ENCODE measurements at regions not wholly inside any gene's neighbourhood (a gene's known extent, or its start where the extent isn't known, plus 50 kb on each side); places are given as distances from the start of the nearest gene placed in this dataset.
A peak's percentile ranks its signal among the peaks of the same experiment; 100 is the strongest.

DNA sequence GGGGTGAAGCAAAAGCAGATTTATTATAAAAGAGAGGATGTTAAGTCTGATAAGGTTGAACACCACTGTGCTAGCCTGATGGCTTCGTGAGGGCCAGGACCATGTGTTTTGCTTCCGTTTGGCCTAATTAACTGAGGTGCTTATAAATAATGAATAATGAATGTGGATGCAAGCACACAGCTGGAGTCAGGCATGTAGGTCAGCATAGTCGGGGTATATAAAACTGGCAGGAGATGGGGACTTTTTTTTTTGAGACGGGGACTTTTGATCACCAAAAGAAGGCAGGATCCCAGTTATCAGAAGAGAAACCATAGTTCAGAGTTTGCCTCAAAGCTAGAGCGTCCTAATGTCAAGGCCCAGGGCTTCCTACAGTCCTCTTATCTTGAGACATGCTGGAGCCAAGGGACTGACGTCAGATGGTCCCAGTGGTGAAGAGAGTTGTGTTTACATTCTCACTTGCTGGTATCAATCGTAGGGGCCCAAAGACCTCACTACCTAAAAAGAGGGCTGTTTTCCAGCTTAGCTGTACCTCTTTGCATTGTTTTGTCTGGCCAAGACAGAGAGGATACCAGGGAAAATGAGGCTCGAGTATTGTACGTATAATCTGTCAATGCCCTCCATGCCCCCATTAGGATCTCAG, 50.4 kb downstream of the RTL9 start:
- no peak for DNase-seq

DNA sequence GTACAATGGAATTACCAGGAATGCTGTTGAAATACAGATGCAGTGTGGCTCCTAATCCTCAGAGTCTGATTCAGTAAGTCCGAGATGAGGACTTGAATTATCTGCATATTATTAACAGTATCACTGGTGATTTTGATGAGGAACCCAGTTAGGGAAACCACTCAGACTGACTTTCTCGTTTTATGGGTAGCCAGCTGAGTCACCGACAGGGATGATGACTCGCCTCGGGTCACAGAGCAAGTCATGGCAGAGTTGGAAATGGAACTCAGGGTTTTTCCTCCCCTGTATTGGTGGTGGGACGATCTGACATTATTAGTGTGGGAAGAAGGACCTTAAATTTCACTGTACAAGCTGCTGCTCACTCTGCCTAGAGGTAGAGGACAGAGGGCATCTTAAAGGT, 51.3 kb downstream of the RTL9 start:
- peak; percentile 59 for DNase-seq

DNA sequence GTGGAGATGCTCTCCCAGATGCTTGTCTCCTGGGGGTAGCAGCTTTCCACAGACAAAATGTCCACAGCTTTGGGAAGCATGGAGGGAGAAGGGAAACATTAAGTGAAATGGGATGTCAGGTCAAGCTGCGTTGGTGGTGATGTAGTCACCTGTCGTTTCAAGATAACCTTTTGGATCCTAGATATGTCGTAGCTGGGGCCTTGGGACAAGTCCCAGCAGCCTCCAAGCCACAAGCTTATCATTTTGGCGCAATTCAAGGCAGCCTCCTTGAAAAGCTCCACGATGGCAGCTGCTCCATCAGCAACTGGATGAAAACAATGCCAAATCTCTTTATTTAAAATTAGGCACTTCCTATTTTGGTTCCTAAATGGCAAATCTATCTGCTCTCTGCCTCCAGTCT, 52.0 kb downstream of the RTL9 start:
- DNase-seq, result no peak

DNA sequence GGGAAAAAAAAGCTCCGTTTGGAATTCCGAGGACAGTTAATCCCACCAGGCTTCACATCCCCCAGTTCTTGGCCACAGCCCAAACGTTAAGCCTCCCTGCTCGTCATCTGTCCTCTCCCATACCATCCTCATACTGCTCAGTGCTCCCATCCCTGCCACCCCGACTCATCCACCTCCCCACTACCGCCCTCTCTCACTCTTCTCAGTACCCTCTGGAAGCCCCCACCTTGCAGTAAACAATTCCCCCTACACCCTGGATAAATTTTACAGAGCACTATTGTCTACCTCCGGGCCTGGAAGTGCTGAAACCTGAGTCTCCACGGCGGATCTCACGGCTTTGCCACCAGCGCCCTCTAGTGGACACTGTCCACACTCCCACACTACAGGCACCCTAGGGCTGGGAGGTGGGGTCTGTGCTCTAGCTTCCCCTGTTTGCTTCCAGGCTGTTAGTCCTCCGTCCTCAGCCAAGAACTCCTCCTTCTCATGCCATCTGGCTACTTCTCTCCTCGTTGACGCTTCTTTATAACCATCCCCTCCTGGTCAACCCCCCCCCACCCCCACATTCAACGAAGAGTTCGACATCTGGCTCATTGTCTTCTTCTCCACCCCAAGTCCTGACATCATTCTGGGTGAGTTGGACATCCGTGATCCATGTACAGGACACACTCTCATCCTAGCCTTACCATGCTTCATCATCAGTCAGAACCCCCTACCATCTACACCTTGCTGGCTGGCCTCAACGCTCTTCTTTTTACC, 54.5 kb downstream of the RTL9 start:
- DNase-seq, result peak; percentile 72

- DNase-seq, result no peak
Observed at GRCh38 chrX:110413727-110414124, 55.1 kb downstream of the RTL9 start.

- DNase-seq, result no peak
Observed at GRCh38 chrX:110414273-110414672, 55.6 kb downstream of the RTL9 start.

DNA sequence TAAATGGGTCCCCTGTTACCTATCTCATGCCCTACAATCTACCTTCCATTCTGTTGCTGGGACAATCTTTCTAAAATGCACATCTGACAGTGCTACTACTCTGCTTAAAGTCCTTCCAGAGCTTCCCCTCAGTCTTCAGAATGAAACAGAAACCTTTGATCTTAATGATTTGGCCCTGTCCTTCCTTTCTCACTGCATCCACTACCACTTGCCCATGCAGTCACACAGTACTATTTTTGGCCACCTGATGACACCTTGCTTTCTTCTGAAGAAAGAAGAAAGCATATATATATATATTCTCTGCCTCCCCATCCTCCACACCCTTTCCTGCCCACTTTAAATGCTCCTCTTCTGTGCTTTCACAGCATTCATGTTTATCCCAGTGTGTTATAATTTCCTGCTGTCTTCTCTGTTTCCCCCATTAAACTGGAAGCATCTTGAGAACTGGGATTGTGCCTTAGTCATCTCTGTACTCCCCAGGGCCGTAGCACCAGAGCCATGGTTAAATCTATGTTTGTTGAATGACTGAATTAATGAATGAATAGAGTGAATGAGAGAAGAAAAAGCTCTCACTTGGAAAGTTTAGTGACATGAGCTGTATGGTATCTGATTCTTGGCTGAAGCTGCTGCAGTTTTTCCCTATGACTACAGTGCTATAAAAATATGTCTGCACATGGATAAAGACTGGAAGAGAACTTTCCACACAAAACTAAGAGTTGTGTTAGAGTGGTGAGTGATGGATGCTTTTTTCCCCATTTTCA, 56.2 kb downstream of the RTL9 start:
- DNase-seq, result peak; percentile 82

GRCh38 chrX:110415440-110416170, 57.0 kb downstream of the RTL9 start:
- peak; percentile 62 for DNase-seq

- DNase-seq, result no peak
Observed at GRCh38 chrX:110417128-110417527, 58.5 kb downstream of the RTL9 start.

- DNase-seq, result peak; percentile 81
Observed at GRCh38 chrX:110418316-110419235, 59.9 kb downstream of the RTL9 start.

DNA sequence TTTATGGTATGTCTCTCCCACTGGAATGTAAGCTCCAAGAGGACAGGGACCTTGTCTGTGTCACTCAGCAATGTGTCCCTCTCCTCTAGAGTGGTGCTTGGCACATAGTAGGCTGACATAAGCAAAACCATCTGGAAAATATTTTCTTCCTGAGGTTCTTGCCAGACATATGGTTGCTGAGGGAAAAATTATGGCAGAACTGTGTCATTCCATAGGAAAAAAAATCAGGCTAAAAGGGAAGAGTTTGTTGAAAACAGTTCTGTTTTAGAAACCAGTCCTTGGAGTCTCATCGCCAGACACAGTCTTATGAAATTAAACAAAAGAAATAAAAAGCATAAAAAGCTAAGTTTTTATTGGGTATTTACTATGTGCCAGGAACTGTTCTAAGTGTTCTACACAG, 60.9 kb downstream of the RTL9 start:
- no peak for DNase-seq

DNA sequence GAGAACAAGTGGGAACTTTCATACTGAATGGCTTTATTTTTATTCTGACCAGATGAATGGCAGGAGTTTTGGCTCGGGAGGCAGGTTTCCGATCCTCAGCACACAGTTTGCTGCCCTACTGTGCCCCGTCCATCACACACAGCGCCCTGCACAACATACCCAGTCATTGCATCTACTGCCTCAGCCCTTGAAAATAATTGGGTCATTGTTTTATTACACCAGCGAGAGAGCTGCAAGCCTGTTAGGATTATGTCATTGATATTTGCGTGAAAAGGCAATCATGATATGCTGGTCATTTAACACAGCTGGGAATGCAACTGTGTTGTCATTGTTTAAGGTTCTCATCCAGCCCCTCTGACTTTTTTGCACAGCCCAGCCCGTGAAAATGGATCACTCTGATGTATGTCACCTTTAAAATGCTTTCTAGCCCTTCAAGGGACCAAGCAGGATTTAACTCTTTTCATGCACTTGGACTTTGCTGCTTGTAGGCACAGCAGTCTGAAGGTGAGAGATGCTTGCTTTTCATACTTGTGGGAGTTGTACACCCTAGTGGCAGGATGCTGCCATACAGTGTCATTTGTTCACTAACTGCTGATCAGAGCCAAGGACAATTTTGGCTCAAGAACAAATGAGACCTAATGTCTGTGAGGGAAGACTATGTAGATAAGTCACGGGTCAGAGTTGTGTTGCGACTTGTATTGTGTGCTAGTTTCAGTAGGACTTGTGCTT, 62.3 kb downstream of the RTL9 start:
- no peak for DNase-seq

GRCh38 chrX:110421500-110422455, 63.1 kb downstream of the RTL9 start:
- DNase-seq, result no peak

- peak; percentile 32 for DNase-seq
Observed at GRCh38 chrX:110425222-110426154, 66.8 kb downstream of the RTL9 start.

DNA sequence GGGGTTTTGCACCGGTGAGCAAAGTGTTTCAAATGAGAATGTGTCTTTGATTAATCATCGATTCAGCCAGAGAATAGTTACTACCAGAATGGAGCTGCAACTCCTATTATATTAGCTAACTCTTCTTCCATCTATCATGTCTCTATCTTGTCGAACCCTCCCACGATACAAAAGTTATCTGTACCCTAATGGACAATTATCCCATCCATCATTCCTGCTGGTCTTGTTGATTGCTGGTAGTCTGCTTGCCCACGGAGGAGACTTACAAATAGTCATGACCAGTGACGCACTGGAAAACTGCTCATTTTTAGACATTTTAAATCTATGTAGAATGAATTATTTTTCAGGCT, 67.5 kb downstream of the RTL9 start:
- no peak for DNase-seq

DNA sequence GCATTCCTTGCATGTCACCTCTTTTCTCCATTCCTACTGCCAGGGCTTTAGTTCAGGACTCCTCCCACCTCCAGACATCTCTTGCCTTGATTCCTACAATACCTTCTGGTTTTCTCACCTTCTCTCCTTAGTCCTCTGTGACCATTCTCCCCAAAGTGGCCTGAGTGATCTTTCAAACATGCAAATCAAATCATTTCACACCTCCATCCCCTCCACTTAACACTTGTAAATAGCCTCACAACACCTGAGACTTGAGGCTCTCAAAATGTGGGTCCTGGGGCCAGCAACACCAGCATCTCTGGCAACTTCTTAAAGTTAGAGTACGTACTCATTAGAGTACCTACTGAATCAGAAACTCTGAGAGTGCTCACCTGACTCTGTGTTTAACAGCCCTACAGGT, 68.4 kb downstream of the RTL9 start:
- no peak for DNase-seq

GRCh38 chrX:110428144-110428543, 69.5 kb downstream of the RTL9 start:
- DNase-seq, result no peak

- no peak for DNase-seq
Observed at GRCh38 chrX:110430293-110431076, 71.8 kb downstream of the RTL9 start.
